HG03469 (cell line): ENCODE measurements at regions not wholly inside any gene's neighbourhood (a gene's known extent, or its start where the extent isn't known, plus 50 kb on each side); places are given as distances from the start of the nearest gene placed in this dataset.

Experiments
- ATAC-seq: cut with Tn5 transposase; IDR thresholded peaks from one replicate; pipeline ENCODE4 v1.9.1; 2021; ENCODE audit warnings: mild to moderate bottlenecking, moderate library complexity, moderate number of reproducible peaks; ENCODE audit not compliant: unreplicated experiment

- no peak for ATAC-seq
Observed at GRCh38 chr4:173932701-173933100, 350.8 kb downstream of the FBXO8 start.

GRCh38 chr4:173930329-173930967, 353.0 kb downstream of the FBXO8 start:
- no peak for ATAC-seq

- ATAC-seq, result no peak
Observed at GRCh38 chr4:173929921-173930320, 353.5 kb downstream of the FBXO8 start.

- ATAC-seq, result peak; percentile 87
Observed at GRCh38 chr4:173924561-173924960, 358.9 kb downstream of the FBXO8 start.

GRCh38 chr4:173919861-173920260, 363.6 kb downstream of the FBXO8 start:
- no peak for ATAC-seq

- ATAC-seq, result no peak
Observed at GRCh38 chr4:173919196-173919595, 364.3 kb downstream of the FBXO8 start.

- ATAC-seq, result no peak
Observed at GRCh38 chr4:173917255-173917960, 366.1 kb downstream of the FBXO8 start.

GRCh38 chr4:173913496-173913895, 370.0 kb downstream of the FBXO8 start:
- no peak for ATAC-seq

GRCh38 chr4:173912384-173912783, 371.1 kb downstream of the FBXO8 start:
- no peak for ATAC-seq

- no peak for ATAC-seq
Observed at GRCh38 chr4:173910891-173911290, 372.6 kb downstream of the FBXO8 start.

GRCh38 chr4:173909294-173909693, 374.2 kb downstream of the FBXO8 start:
- no peak for ATAC-seq

GRCh38 chr4:173899813-173900212, 369.8 kb upstream of the HAND2 start:
- no peak for ATAC-seq

GRCh38 chr4:173891072-173891471, 361.0 kb upstream of the HAND2 start:
- ATAC-seq, result no peak

GRCh38 chr4:173883821-173884220, 353.8 kb upstream of the HAND2 start:
- no peak for ATAC-seq

GRCh38 chr4:173880897-173881296, 350.9 kb upstream of the HAND2 start:
- ATAC-seq, result no peak

GRCh38 chr4:173879509-173879908, 349.5 kb upstream of the HAND2 start:
- ATAC-seq, result no peak

- no peak for ATAC-seq
Observed at GRCh38 chr4:173878701-173879100, 348.7 kb upstream of the HAND2 start.

GRCh38 chr4:173871643-173872042, 341.6 kb upstream of the HAND2 start:
- ATAC-seq, result no peak

GRCh38 chr4:173866322-173867026, 336.4 kb upstream of the HAND2 start:
- ATAC-seq, result no peak

GRCh38 chr4:173862754-173863153, 332.7 kb upstream of the HAND2 start:
- ATAC-seq, result no peak

- ATAC-seq, result no peak
Observed at GRCh38 chr4:173860094-173860493, 330.1 kb upstream of the HAND2 start.

GRCh38 chr4:173859091-173859713, 329.2 kb upstream of the HAND2 start:
- ATAC-seq, result no peak
